Nephron (organoid): ENCODE measurements at regions not wholly inside any gene's neighbourhood (a gene's known extent, or its start where the extent isn't known, plus 50 kb on each side); places are given as distances from the start of the nearest gene placed in this dataset.
A peak's percentile ranks its signal among the peaks of the same experiment; 100 is the strongest.

ENCODE experiments used
- H3K27ac Mint-ChIP-seq, 3 experiments: 2 replicates each; pipeline ENCODE4 v1.8.0; 2020; ENCODE audit warnings: mixed read lengths in 3 of 3, mild to moderate bottlenecking in 2 of 3, moderate library complexity in 1 of 3
- H3K27me3 Mint-ChIP-seq: 2 replicates; pipeline ENCODE4 v1.8.0; 2021; ENCODE audit warnings: low read depth, mild to moderate bottlenecking, moderate library complexity, mixed read lengths
- H3K36me3 Mint-ChIP-seq: 2 replicates; pipeline ENCODE4 v1.8.0; 2020; ENCODE audit warnings: low read depth, mixed read lengths
- H3K4me1 Mint-ChIP-seq: 2 replicates; pipeline ENCODE4 v1.8.0; 2020; ENCODE audit warnings: mixed read lengths
- H3K4me3 Mint-ChIP-seq, 3 experiments: 2 replicates each; pipeline ENCODE4 v1.8.0; 2020; ENCODE audit warnings: mild to moderate bottlenecking in 3 of 3, mixed read lengths in 3 of 3, moderate library complexity in 2 of 3
- H3K9me3 Mint-ChIP-seq: 2 replicates; pipeline ENCODE4 v1.8.0; 2020; ENCODE audit warnings: mixed read lengths
- TF ChIP-seq, protein P1 (sequence below), 3 experiments: fragments of 200-600 bp; sonication (generic); IDR thresholded peaks; one replicate each; pipeline ENCODE4 v1.5.0; 2021; ENCODE audit warnings: antibody characterized with exemption in 3 of 3; ENCODE audit not compliant: unreplicated experiment in 3 of 3

- no peaks in the 10 kb centered on the region for H3K36me3 Mint-ChIP-seq
- TF ChIP-seq, protein P1, sequence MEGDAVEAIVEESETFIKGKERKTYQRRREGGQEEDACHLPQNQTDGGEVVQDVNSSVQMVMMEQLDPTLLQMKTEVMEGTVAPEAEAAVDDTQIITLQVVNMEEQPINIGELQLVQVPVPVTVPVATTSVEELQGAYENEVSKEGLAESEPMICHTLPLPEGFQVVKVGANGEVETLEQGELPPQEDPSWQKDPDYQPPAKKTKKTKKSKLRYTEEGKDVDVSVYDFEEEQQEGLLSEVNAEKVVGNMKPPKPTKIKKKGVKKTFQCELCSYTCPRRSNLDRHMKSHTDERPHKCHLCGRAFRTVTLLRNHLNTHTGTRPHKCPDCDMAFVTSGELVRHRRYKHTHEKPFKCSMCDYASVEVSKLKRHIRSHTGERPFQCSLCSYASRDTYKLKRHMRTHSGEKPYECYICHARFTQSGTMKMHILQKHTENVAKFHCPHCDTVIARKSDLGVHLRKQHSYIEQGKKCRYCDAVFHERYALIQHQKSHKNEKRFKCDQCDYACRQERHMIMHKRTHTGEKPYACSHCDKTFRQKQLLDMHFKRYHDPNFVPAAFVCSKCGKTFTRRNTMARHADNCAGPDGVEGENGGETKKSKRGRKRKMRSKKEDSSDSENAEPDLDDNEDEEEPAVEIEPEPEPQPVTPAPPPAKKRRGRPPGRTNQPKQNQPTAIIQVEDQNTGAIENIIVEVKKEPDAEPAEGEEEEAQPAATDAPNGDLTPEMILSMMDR (IDR thresholded peaks at IDR 0.05; ENCODE audit: unreplicated experiment in 3 of 3) = no peak
- H3K27ac Mint-ChIP-seq = peak overlapping the region; percentile 94 to 98 (median 98)
- peaks cover 3% of the 10 kb centered on the region for H3K9me3 Mint-ChIP-seq
- peak overlapping the region in 2 of 3 experiments; percentile 17 to 71 for H3K4me3 Mint-ChIP-seq
- no peaks in the 10 kb centered on the region for H3K27me3 Mint-ChIP-seq
- peaks cover 30% of the 10 kb centered on the region for H3K4me1 Mint-ChIP-seq
Measured at GRCh38 chr10:36801660-36802059, 323.7 kb upstream of the ANKRD30A start.

DNA sequence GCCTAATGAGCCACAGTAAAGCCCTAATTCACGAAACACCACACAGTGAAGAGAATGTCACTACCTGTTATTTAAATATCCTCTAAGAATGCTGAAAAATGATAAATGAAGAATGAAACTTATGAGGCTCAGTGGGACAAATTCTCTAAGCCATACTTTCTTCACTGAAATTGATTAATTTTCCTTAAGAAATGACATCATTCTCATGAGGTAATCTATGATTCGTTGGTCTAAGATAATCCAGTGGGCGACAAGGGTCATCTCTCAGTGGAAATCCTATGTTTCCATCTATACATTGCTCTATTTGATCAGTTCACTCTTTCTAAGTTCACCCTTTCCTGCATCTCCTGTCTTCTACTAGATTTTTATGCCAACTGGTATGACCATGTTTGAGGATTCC lies 330.4 kb upstream of the ANKRD30A start:
- TF ChIP-seq, protein P1 (IDR thresholded peaks at IDR 0.05; ENCODE audit: unreplicated experiment in 3 of 3) = no peak
- Mint-ChIP-seq H3K27ac (no peak overlapping the region), H3K9me3 (no peaks in the 10 kb centered on the region), H3K27me3 (peaks cover 6% of the 10 kb centered on the region), H3K36me3 (no peaks in the 10 kb centered on the region), H3K4me3 (no peak overlapping the region), H3K4me1 (peaks cover 3% of the 10 kb centered on the region)

DNA sequence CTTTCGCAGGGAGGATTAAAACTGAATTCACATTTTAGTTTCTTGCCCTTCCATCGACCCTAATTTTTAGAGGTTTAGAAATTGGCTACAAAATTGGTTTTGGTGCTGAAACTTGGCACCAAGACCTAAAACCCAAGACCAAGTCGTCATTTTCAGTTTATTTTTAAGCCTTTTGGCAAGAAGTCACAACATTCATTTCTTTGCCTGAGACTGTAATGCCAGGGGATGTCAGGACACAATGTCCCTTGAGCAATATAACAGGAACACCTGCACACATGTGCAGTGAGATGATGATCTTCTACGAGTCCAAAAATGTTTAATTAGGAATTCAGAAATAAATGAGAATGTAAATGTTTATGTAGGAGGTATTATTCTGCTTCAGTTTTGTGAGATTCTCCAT lies 335.4 kb upstream of the ANKRD30A start:
- Mint-ChIP-seq H3K9me3 (no peaks in the 10 kb centered on the region), H3K27ac (no peak overlapping the region), H3K27me3 (no peaks in the 10 kb centered on the region), H3K4me3 (no peak overlapping the region), H3K36me3 (no peaks in the 10 kb centered on the region), H3K4me1 (peaks cover 5% of the 10 kb centered on the region)
- TF ChIP-seq, protein P1 (IDR thresholded peaks at IDR 0.05; ENCODE audit: unreplicated experiment in 3 of 3) = no peak

DNA sequence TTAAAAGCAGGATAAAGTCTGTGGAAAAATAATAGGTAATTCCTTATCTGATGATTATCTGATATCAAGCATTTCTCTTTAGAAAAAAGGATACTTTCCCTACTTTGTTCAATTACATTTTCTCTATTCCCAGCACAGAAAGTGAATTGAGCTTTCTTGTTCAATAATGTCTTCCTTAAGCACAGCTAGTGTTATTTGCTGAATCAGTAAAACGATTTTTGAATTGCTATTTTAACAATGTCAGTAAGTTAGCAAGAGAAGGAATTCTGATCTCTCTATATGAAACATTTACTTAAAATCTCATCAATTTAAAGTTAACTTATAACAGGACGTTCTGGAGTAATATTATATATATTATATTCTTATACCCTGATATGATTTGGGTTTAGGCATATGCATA lies 337.2 kb upstream of the ANKRD30A start:
- TF ChIP-seq, protein P1 (IDR thresholded peaks at IDR 0.05; ENCODE audit: unreplicated experiment in 3 of 3) = no peak
- no peak overlapping the region for H3K4me3 Mint-ChIP-seq
- no peak overlapping the region for H3K27ac Mint-ChIP-seq
- H3K27me3 Mint-ChIP-seq = peaks cover 3% of the 10 kb centered on the region
- no peaks in the 10 kb centered on the region for H3K9me3 Mint-ChIP-seq
- H3K4me1 Mint-ChIP-seq = peaks cover 5% of the 10 kb centered on the region
- no peaks in the 10 kb centered on the region for H3K36me3 Mint-ChIP-seq

GRCh38 chr10:36783400-36783799 lies 342.0 kb upstream of the ANKRD30A start:
- H3K4me3 Mint-ChIP-seq = no peak overlapping the region
- H3K27ac Mint-ChIP-seq = no peak overlapping the region
- H3K27me3 Mint-ChIP-seq = peaks cover 10% of the 10 kb centered on the region
- TF ChIP-seq, protein P1 (IDR thresholded peaks at IDR 0.05; ENCODE audit: unreplicated experiment in 3 of 3) = no peak
- H3K4me1 Mint-ChIP-seq = peaks cover 9% of the 10 kb centered on the region
- no peaks in the 10 kb centered on the region for H3K36me3 Mint-ChIP-seq
- H3K9me3 Mint-ChIP-seq = no peaks in the 10 kb centered on the region

DNA sequence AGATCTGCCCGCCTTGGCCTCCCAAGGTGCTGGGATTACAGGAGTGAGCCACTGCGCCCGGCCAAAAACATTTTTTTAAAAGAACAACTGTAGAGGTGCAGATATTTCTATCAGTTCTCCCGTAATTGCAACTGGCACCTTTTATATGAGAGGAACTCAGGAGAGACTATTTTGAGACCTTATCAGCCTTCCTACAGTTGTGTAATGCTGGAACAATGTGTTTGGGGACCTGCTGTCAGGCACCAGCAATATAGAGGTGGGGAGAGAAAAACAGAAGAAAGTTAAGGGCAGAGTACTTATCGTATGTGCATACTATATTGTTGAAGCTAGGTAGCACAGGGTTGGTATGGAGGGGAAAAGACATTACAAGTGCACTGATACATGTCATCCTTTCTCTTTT lies 343.8 kb upstream of the ANKRD30A start:
- Mint-ChIP-seq H3K27me3 (peaks cover 10% of the 10 kb centered on the region), H3K36me3 (no peaks in the 10 kb centered on the region), H3K27ac (no peak overlapping the region), H3K9me3 (no peaks in the 10 kb centered on the region), H3K4me1 (peaks cover 10% of the 10 kb centered on the region), H3K4me3 (no peak overlapping the region)
- TF ChIP-seq, protein P1 (IDR thresholded peaks at IDR 0.05; ENCODE audit: unreplicated experiment in 3 of 3) = no peak
